ENCODE measurements at regions not wholly inside any gene's neighbourhood (a gene's known extent, or its start where the extent isn't known, plus 50 kb on each side); places are given as distances from the start of the nearest gene placed in this dataset.

GRCh38 chr13:111561091-111561781, 240.8 kb downstream of the TEX29 start:
- no peak for TF ChIP-seq POLR2AphosphoS5 (IDR thresholded peaks at IDR 0.05)
- no peak for TF ChIP-seq CTCF (IDR thresholded peaks at IDR 0.05 in 8 of 11, conservative IDR thresholded peaks at IDR 0.05 in 3 of 11)

Measured in spleen (tissue), 7 donors.